Thyroid gland (tissue), 4 donors: ENCODE measurements at regions not wholly inside any gene's neighbourhood (a gene's known extent, or its start where the extent isn't known, plus 50 kb on each side); places are given as distances from the start of the nearest gene placed in this dataset.

Source experiments
- CTCF ChIP-seq, 6 experiments: fragments of 200-600 bp in 3 of 6; fragments of 450-650 bp in 3 of 6; sonication (generic) in 3 of 6; IDR thresholded peaks; one replicate each; pipeline ENCODE4 v1.5.1; 2016 to 2019; ENCODE audit warnings: antibody characterized with exemption in 6 of 6, mild to moderate bottlenecking in 2 of 6, inconsistent platforms in 1 of 6, moderate library complexity in 1 of 6
- POLR2A ChIP-seq, 2 donors: fragments of 450-650 bp; IDR thresholded peaks; one replicate each; pipeline ENCODE4 v1.6.1; 2017; ENCODE audit warnings: antibody characterized with exemption in 2 of 2, mild to moderate bottlenecking in 2 of 2, moderate library complexity in 1 of 2

DNA sequence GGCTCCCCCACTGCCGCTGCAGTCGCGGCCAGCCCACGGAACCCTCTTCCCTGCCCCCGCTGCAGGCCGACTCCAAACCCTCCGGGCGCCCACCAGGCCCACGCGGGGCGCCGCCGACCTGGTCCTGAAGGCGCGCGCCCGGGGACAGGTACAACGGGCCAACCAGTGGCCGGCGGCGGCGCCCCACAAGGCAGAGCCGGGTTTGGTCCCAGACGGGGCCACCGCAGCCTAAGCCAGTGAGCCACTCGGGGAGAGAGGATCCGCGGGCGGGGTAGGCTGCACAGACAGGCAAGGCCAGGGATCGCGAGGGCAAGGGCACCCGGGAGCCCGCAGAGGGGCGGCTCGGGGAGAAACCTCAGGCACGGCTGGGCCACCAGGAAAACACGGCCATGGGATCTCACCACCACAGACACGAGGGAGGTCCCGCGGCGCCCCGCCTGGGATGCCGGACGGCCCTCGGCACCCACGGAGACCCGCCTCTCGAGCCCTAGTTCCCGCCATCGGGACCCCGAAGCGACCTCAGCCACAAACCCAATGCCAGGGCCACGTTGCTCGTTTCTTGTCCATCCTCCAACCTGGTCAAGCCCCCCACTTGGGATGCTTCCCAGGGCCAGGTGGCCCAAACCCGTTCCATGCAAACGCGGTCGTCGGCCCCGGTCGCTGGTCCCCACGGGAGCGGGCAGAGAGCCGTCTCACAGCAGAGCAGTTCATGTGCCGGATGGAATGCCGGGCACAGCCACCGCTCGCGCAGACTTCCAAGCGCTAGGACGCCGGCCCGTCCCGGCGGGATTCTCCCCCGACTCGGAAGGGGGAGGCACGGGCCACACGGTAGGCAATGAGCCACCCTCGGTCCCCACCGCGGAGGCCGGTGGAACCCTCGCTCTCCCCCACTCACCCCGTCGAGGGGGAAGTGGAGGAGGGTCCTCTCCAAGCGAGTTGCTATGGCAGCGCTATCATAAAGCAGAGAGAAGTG lies 1956.6 kb upstream of the DEFB115 start:
- no peak for TF ChIP-seq CTCF (IDR thresholded peaks at IDR 0.05)
- no peak for TF ChIP-seq POLR2A (IDR thresholded peaks at IDR 0.05)
